ENCODE measurements at regions not wholly inside any gene's neighbourhood (a gene's known extent, or its start where the extent isn't known, plus 50 kb on each side); places are given as distances from the start of the nearest gene placed in this dataset.

GRCh38 chr2:180219491-180219890 lies 212.4 kb upstream of the CWC22 start:
- TF ChIP-seq, protein P1, sequence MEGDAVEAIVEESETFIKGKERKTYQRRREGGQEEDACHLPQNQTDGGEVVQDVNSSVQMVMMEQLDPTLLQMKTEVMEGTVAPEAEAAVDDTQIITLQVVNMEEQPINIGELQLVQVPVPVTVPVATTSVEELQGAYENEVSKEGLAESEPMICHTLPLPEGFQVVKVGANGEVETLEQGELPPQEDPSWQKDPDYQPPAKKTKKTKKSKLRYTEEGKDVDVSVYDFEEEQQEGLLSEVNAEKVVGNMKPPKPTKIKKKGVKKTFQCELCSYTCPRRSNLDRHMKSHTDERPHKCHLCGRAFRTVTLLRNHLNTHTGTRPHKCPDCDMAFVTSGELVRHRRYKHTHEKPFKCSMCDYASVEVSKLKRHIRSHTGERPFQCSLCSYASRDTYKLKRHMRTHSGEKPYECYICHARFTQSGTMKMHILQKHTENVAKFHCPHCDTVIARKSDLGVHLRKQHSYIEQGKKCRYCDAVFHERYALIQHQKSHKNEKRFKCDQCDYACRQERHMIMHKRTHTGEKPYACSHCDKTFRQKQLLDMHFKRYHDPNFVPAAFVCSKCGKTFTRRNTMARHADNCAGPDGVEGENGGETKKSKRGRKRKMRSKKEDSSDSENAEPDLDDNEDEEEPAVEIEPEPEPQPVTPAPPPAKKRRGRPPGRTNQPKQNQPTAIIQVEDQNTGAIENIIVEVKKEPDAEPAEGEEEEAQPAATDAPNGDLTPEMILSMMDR (IDR thresholded peaks at IDR 0.05; ENCODE audit: low read length) = no peak
- Histone ChIP-seq H2AFZ (ENCODE audit: low read length) (no peak overlapping the region), H3K9me3 (replicated peaks; ENCODE audit: insufficient read depth, low read length) (no peaks in the 10 kb centered on the region), H3K27ac (ENCODE audit: low read length) (no peak overlapping the region), H3K36me3 (replicated peaks; ENCODE audit: insufficient read depth, low read length) (no peaks in the 10 kb centered on the region), H4K20me1 (ENCODE audit: insufficient read depth, low read length) (no peaks in the 10 kb centered on the region), H3K9me2 (replicated peaks; ENCODE audit: insufficient read depth, low read length) (no peaks in the 10 kb centered on the region), H3K4me3 (ENCODE audit: low read length) (no peak overlapping the region), H3K27me3 (replicated peaks; ENCODE audit: insufficient read depth, low read length) (no peaks in the 10 kb centered on the region), H3K4me2 (ENCODE audit: low read depth, low read length) (no peak overlapping the region), H3K79me2 (ENCODE audit: low read length) (no peaks in the 10 kb centered on the region), H3K4me1 (ENCODE audit: low read length) (no peaks in the 10 kb centered on the region), H3F3A (ENCODE audit: insufficient read depth, low read length) (no peaks in the 10 kb centered on the region), H3K9ac (ENCODE audit: low read length) (no peak overlapping the region)
- no peak for DNase-seq

- no peaks in the 10 kb centered on the region for H3K27me3 ChIP-seq (replicated peaks; ENCODE audit: insufficient read depth, low read length)
- no peak overlapping the region for H3K9ac ChIP-seq (ENCODE audit: low read length)
- TF ChIP-seq EZH2phosphoT487 (IDR thresholded peaks at IDR 0.05; ENCODE audit: low read length) = no peak
- TF ChIP-seq EZH2 (optimal IDR thresholded peaks at IDR 0.05; ENCODE audit: low read depth, low read length) = no peak
- TF ChIP-seq, protein P1 (IDR thresholded peaks at IDR 0.05; ENCODE audit: low read length) = no peak
- no peak for DNase-seq
- H3K27ac ChIP-seq (ENCODE audit: low read length) = no peak overlapping the region
- no peak overlapping the region for H3K4me3 ChIP-seq (ENCODE audit: low read length)
- no peaks in the 10 kb centered on the region for H3K36me3 ChIP-seq (replicated peaks; ENCODE audit: insufficient read depth, low read length)
- no peaks in the 10 kb centered on the region for H3K9me2 ChIP-seq (replicated peaks; ENCODE audit: insufficient read depth, low read length)
- no peaks in the 10 kb centered on the region for H3F3A ChIP-seq (ENCODE audit: insufficient read depth, low read length)
- no peak overlapping the region for H2AFZ ChIP-seq (ENCODE audit: low read length)
- no peaks in the 10 kb centered on the region for H4K20me1 ChIP-seq (ENCODE audit: insufficient read depth, low read length)
- no peak overlapping the region for H3K4me2 ChIP-seq (ENCODE audit: low read depth, low read length)
- no peaks in the 10 kb centered on the region for H3K79me2 ChIP-seq (ENCODE audit: low read length)
- H3K9me3 ChIP-seq (replicated peaks; ENCODE audit: insufficient read depth, low read length) = no peaks in the 10 kb centered on the region
- no peaks in the 10 kb centered on the region for H3K4me1 ChIP-seq (ENCODE audit: low read length)
Observed at GRCh38 chr2:180208841-180209240, 201.7 kb upstream of the CWC22 start.

- TF ChIP-seq EZH2 (optimal IDR thresholded peaks at IDR 0.05; ENCODE audit: low read depth, low read length) = no peak
- TF ChIP-seq, protein P1 (IDR thresholded peaks at IDR 0.05; ENCODE audit: low read length) = no peak
- TF ChIP-seq EZH2phosphoT487 (IDR thresholded peaks at IDR 0.05; ENCODE audit: low read length) = no peak
- H3F3A ChIP-seq (ENCODE audit: insufficient read depth, low read length) = no peaks in the 10 kb centered on the region
- peak overlapping the region; percentile 39; the same call in 1 of the 2 replicates for H3K27ac ChIP-seq (ENCODE audit: low read length)
- no peak overlapping the region for H3K4me3 ChIP-seq (ENCODE audit: low read length)
- H3K9me3 ChIP-seq (replicated peaks; ENCODE audit: insufficient read depth, low read length) = no peaks in the 10 kb centered on the region
- peak; percentile 53 for DNase-seq
- no peaks in the 10 kb centered on the region for H4K20me1 ChIP-seq (ENCODE audit: insufficient read depth, low read length)
- no peak overlapping the region for H3K9ac ChIP-seq (ENCODE audit: low read length)
- H3K9me2 ChIP-seq (replicated peaks; ENCODE audit: insufficient read depth, low read length) = no peaks in the 10 kb centered on the region
- H3K79me2 ChIP-seq (ENCODE audit: low read length) = no peaks in the 10 kb centered on the region
- H3K27me3 ChIP-seq (replicated peaks; ENCODE audit: insufficient read depth, low read length) = no peaks in the 10 kb centered on the region
- no peak overlapping the region for H3K4me2 ChIP-seq (ENCODE audit: low read depth, low read length)
- no peaks in the 10 kb centered on the region for H3K4me1 ChIP-seq (ENCODE audit: low read length)
- H2AFZ ChIP-seq (ENCODE audit: low read length) = no peak overlapping the region
- no peaks in the 10 kb centered on the region for H3K36me3 ChIP-seq (replicated peaks; ENCODE audit: insufficient read depth, low read length)
Observed at GRCh38 chr2:180205621-180206235, 198.6 kb upstream of the CWC22 start.
